GM12801 (cell line): ENCODE measurements at regions not wholly inside any gene's neighbourhood (a gene's known extent, or its start where the extent isn't known, plus 50 kb on each side); places are given as distances from the start of the nearest gene placed in this dataset.

ENCODE experiments used
- CTCF ChIP-seq: IDR thresholded peaks from one replicate; pipeline ENCODE4 v1.5.1; 2011; ENCODE audit warnings: control low read depth; ENCODE audit not compliant: insufficient read length; ENCODE audit errors: extremely low read depth

GRCh38 chr14:87450193-87450592 lies 542.8 kb downstream of the GALC start:
- no peak for TF ChIP-seq CTCF

GRCh38 chr14:87449016-87449415 lies 544.0 kb downstream of the GALC start:
- no peak for TF ChIP-seq CTCF

GRCh38 chr14:87443787-87444186 lies 549.2 kb downstream of the GALC start:
- TF ChIP-seq CTCF = no peak

- no peak for TF ChIP-seq CTCF
Measured at GRCh38 chr14:87443039-87443438, 549.9 kb downstream of the GALC start.

GRCh38 chr14:87437158-87437557 lies 555.8 kb downstream of the GALC start:
- no peak for TF ChIP-seq CTCF

GRCh38 chr14:87434680-87435079 lies 558.3 kb downstream of the GALC start:
- TF ChIP-seq CTCF = no peak

- no peak for TF ChIP-seq CTCF
Measured at GRCh38 chr14:87434011-87434410, 559.0 kb downstream of the GALC start.

GRCh38 chr14:87432698-87433097 lies 560.3 kb downstream of the GALC start:
- no peak for TF ChIP-seq CTCF
